DOHH2 (cell line): ENCODE measurements at regions not wholly inside any gene's neighbourhood (a gene's known extent, or its start where the extent isn't known, plus 50 kb on each side); places are given as distances from the start of the nearest gene placed in this dataset.

Source experiments
- H3F3A ChIP-seq: fragments of 200-600 bp; sonication (generic), shearing (Covaris generic); 2 replicates; pipeline ENCODE4 v1.6.0; 2016; ENCODE audit warnings: antibody characterized with exemption, mild to moderate bottlenecking; ENCODE audit not compliant: control insufficient read depth, insufficient read depth
- H3K27ac ChIP-seq: fragments of 200-600 bp; sonication (generic); 2 replicates; pipeline ENCODE4 v1.5.1; 2014; ENCODE audit warnings: low read depth, mild to moderate bottlenecking, low read length, moderate library complexity
- H3K27me3 ChIP-seq: fragments of 200-600 bp; sonication (generic); 2 replicates; pipeline ENCODE4 v1.6.1; 2014; ENCODE audit warnings: mild to moderate bottlenecking, low read length, mixed read lengths; ENCODE audit not compliant: control insufficient read depth
- H3K36me3 ChIP-seq: fragments of 200-600 bp; sonication (generic); 2 replicates; pipeline ENCODE4 v1.6.1; 2014; ENCODE audit warnings: mild to moderate bottlenecking, low read length, moderate library complexity, mixed read lengths; ENCODE audit not compliant: control insufficient read depth
- H3K4me1 ChIP-seq: fragments of 200-600 bp; sonication (generic); 2 replicates; pipeline ENCODE4 v1.6.1; 2014; ENCODE audit warnings: mild to moderate bottlenecking, low read length, mixed read lengths; ENCODE audit not compliant: control insufficient read depth
- H3K4me2 ChIP-seq: fragments of 200-600 bp; sonication (generic); 2 replicates; pipeline ENCODE4 v1.6.0; 2014; ENCODE audit warnings: mild to moderate bottlenecking, low read length, moderate library complexity
- H3K4me3 ChIP-seq: fragments of 200-600 bp; sonication (generic); 2 replicates; pipeline ENCODE4 v1.5.1; 2014; ENCODE audit warnings: mild to moderate bottlenecking, low read length, mixed read lengths
- H3K79me2 ChIP-seq: fragments of 200-600 bp; sonication (generic); 2 replicates; pipeline ENCODE4 v1.6.1; 2014; ENCODE audit warnings: mild to moderate bottlenecking, low read length, mixed read lengths; ENCODE audit not compliant: control insufficient read depth
- H3K9me2 ChIP-seq: fragments of 200-600 bp; sonication (generic); replicated peaks from 2 replicates; pipeline ENCODE4 v1.6.1; 2014; ENCODE audit warnings: mild to moderate bottlenecking, low read length, mixed read lengths; ENCODE audit not compliant: control insufficient read depth
- H3K9me3 ChIP-seq: fragments of 200-600 bp; sonication (generic); 2 replicates; pipeline ENCODE4 v1.6.1; 2014; ENCODE audit warnings: antibody characterized with exemption, low read length, mixed read lengths; ENCODE audit not compliant: control insufficient read depth, insufficient read depth
- H4K20me1 ChIP-seq: fragments of 200-600 bp; sonication (generic); 2 replicates; pipeline ENCODE4 v1.6.0; 2014; ENCODE audit warnings: low read depth, mild to moderate bottlenecking, antibody characterized with exemption, low read length, moderate library complexity; ENCODE audit not compliant: control insufficient read depth, insufficient read depth
- EZH2phosphoT487 ChIP-seq: fragments of 200-600 bp; sonication (generic); IDR thresholded peaks from 2 replicates; pipeline ENCODE4 v1.6.1; 2017; ENCODE audit warnings: borderline replicate concordance, mild to moderate bottlenecking, antibody characterized with exemption, low read length, moderate library complexity, mixed read lengths
- TF ChIP-seq, protein P1 (sequence below): fragments of 200-600 bp; sonication (generic); IDR thresholded peaks from one replicate; pipeline ENCODE4 v1.5.1; 2014; ENCODE audit warnings: antibody characterized with exemption, mild to moderate bottlenecking, low read depth, low read length; ENCODE audit not compliant: poor library complexity, severe bottlenecking

DNA sequence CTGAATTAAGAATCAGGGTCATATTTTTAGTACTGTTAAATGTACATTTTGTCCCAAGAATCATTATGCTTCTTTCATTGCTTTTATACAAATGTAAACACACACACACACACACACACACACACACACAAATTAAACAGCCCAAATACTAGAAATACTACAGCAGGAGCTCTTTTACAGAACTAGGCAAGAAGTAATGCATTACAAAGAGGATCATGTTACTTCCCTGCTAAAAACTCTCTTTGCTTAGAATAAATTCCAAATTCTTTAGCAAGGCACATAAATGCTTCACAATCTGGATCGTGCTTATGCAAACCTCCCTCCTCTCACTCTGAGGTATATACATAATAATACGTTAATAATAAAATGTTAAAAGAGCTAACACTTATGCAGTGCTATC lies 720.4 kb upstream of the ADGRL4 start:
- H3K4me2 ChIP-seq = no peak overlapping the region
- no peaks in the 10 kb centered on the region for H3F3A ChIP-seq
- no peaks in the 10 kb centered on the region for H3K79me2 ChIP-seq
- no peak overlapping the region for H3K27ac ChIP-seq
- H3K9me3 ChIP-seq = no peaks in the 10 kb centered on the region
- no peaks in the 10 kb centered on the region for H3K27me3 ChIP-seq
- no peaks in the 10 kb centered on the region for H3K36me3 ChIP-seq
- no peak overlapping the region for H3K4me3 ChIP-seq
- no peaks in the 10 kb centered on the region for H3K4me1 ChIP-seq
- no peaks in the 10 kb centered on the region for H4K20me1 ChIP-seq
- TF ChIP-seq, protein P1, sequence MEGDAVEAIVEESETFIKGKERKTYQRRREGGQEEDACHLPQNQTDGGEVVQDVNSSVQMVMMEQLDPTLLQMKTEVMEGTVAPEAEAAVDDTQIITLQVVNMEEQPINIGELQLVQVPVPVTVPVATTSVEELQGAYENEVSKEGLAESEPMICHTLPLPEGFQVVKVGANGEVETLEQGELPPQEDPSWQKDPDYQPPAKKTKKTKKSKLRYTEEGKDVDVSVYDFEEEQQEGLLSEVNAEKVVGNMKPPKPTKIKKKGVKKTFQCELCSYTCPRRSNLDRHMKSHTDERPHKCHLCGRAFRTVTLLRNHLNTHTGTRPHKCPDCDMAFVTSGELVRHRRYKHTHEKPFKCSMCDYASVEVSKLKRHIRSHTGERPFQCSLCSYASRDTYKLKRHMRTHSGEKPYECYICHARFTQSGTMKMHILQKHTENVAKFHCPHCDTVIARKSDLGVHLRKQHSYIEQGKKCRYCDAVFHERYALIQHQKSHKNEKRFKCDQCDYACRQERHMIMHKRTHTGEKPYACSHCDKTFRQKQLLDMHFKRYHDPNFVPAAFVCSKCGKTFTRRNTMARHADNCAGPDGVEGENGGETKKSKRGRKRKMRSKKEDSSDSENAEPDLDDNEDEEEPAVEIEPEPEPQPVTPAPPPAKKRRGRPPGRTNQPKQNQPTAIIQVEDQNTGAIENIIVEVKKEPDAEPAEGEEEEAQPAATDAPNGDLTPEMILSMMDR = no peak
- TF ChIP-seq EZH2phosphoT487 = no peak
- no peaks in the 10 kb centered on the region for H3K9me2 ChIP-seq

DNA sequence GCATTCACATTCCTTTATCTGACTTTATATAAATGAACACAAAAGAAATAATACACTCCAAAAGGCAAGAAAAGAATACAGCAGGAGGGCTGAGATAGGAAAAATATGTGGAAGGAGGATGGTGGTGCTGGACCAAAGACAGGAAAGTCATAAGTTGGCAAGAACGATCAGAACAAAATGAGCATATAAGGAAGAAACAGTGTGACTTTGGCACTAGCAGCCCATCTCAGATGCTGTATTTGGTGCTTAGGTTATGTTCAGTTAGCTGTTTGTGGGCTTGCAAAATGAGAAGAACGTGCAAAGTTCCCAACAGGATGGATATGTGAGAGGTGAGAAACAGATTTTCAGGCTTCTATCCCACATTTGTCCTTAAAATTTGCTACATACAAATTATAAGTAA lies 719.8 kb upstream of the ADGRL4 start:
- Histone ChIP-seq H3K9me3 (no peaks in the 10 kb centered on the region), H3K36me3 (no peaks in the 10 kb centered on the region), H3K4me3 (no peak overlapping the region), H3K79me2 (no peaks in the 10 kb centered on the region), H3K4me2 (no peak overlapping the region), H3K9me2 (no peaks in the 10 kb centered on the region), H4K20me1 (no peaks in the 10 kb centered on the region), H3F3A (no peaks in the 10 kb centered on the region), H3K27ac (no peak overlapping the region), H3K27me3 (no peaks in the 10 kb centered on the region), H3K4me1 (no peaks in the 10 kb centered on the region)
- TF ChIP-seq EZH2phosphoT487 = no peak
- TF ChIP-seq, protein P1 = no peak

DNA sequence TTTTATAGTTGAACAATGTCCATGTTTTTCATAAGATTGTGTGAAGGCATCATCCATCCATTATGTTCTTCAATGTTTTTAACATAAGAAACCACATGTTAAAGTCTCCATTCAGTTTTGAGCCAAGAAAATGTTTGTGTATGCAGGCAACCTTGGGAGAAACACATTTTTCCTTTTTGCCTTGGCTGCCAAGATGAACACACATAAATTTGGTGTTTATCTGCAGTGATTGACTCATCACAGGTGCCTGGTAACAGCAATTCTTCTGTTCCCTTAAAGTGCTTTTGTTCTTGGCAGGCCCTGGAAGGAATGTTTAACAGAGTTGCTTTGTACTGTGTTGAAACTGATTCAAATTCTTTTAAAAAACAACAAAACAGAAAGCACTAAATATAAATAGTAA lies 709.9 kb upstream of the ADGRL4 start:
- no peak overlapping the region for H3K27ac ChIP-seq

More for the DNA sequence above, 709.9 kb upstream of the ADGRL4 start:
- no peak for TF ChIP-seq EZH2phosphoT487
- TF ChIP-seq, protein P1 = no peak
- Histone ChIP-seq H3K36me3 (no peaks in the 10 kb centered on the region), H3K4me2 (no peak overlapping the region), H3K4me1 (peaks cover 13% of the 10 kb centered on the region), H3K4me3 (no peak overlapping the region), H3K79me2 (no peaks in the 10 kb centered on the region), H3K27me3 (no peaks in the 10 kb centered on the region), H3F3A (no peaks in the 10 kb centered on the region), H4K20me1 (no peaks in the 10 kb centered on the region), H3K9me2 (no peaks in the 10 kb centered on the region), H3K9me3 (peaks cover 22% of the 10 kb centered on the region)
